NB4 (cell line): ENCODE measurements at regions not wholly inside any gene's neighbourhood (a gene's known extent, or its start where the extent isn't known, plus 50 kb on each side); places are given as distances from the start of the nearest gene placed in this dataset.

Source experiments
- DNase-seq: peaks from one replicate; pipeline ENCODE4 v3.0.0; 2010; ENCODE audit warnings: low read depth
- H3K4me3 ChIP-seq: one replicate; pipeline ENCODE4 v1.5.1; 2011; ENCODE audit warnings: mild to moderate bottlenecking, low read depth, low read length, moderate library complexity
- MAX ChIP-seq: IDR thresholded peaks from 2 replicates; pipeline ENCODE4 v1.6.1; 2011; ENCODE audit warnings: low read depth, low read length
- MYC ChIP-seq: IDR thresholded peaks from 2 replicates; pipeline ENCODE4 v1.6.1; 2011; ENCODE audit warnings: low read depth, low read length
- POLR2A ChIP-seq: IDR thresholded peaks from 2 replicates; pipeline ENCODE4 v1.6.1; 2011; ENCODE audit warnings: mild to moderate bottlenecking; ENCODE audit not compliant: insufficient read length; ENCODE audit errors: extremely low read depth
- TF ChIP-seq, protein P1 (sequence below): IDR thresholded peaks from one replicate; pipeline ENCODE4 v1.5.1; 2012; ENCODE audit warnings: low read depth, low read length

- TF ChIP-seq POLR2A (no peak), MYC (no peak), MAX (no peak)
- TF ChIP-seq, protein P1, sequence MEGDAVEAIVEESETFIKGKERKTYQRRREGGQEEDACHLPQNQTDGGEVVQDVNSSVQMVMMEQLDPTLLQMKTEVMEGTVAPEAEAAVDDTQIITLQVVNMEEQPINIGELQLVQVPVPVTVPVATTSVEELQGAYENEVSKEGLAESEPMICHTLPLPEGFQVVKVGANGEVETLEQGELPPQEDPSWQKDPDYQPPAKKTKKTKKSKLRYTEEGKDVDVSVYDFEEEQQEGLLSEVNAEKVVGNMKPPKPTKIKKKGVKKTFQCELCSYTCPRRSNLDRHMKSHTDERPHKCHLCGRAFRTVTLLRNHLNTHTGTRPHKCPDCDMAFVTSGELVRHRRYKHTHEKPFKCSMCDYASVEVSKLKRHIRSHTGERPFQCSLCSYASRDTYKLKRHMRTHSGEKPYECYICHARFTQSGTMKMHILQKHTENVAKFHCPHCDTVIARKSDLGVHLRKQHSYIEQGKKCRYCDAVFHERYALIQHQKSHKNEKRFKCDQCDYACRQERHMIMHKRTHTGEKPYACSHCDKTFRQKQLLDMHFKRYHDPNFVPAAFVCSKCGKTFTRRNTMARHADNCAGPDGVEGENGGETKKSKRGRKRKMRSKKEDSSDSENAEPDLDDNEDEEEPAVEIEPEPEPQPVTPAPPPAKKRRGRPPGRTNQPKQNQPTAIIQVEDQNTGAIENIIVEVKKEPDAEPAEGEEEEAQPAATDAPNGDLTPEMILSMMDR = no peak
- no peak overlapping the region for H3K4me3 ChIP-seq
- no peak for DNase-seq
These were observed 823.8 kb upstream of the NRXN1 start for GRCh38 chr2:51855683-51856082.

DNA sequence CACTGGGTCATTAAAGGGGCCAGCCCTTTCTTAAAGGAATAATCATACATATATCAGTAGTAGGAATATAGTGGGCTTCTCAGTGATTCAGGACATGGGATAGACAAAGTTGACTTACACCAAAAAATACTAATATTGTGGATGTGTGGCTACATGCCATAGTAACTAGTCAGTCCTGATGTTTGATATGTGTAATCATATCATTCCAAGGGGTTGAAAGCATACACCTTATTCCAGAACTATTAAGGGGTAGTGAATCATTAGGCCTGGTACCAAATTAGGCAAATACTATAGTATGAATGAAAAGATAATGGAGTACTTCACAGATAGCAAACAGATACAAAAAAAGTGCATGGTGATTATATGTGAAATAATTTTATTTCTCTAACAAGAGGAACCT lies 814.9 kb upstream of the NRXN1 start:
- TF ChIP-seq, protein P1 = no peak
- TF ChIP-seq POLR2A (no peak), MYC (no peak), MAX (no peak)

DNA sequence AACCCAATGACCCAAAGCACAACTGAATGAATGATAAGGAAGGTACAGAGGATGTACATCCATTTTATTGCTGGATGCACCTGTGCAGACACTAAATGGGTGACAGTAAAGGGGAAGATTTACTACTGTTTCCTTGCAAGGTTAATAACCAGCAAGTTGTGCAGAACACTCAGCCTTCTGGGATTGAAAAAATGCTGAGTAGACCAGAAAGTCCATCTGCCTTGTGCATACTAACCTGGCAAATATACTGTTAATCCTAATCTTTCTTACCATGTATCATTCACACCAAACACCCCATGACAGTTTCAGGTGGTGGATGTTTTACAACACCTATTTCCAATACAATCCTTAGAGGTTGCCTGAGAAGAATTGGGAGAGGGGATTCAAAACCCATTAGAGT lies 814.1 kb upstream of the NRXN1 start:
- no peak for TF ChIP-seq MAX
- TF ChIP-seq, protein P1 = no peak
- TF ChIP-seq POLR2A = no peak
- no peak for TF ChIP-seq MYC
- no peak overlapping the region for H3K4me3 ChIP-seq
- DNase-seq = no peak

More for the DNA sequence above, 814.9 kb upstream of the NRXN1 start:
- DNase-seq = no peak
- H3K4me3 ChIP-seq = no peak overlapping the region

- no peak overlapping the region for H3K4me3 ChIP-seq
- no peak for DNase-seq
- TF ChIP-seq POLR2A (no peak), MAX (no peak), MYC (no peak)
- TF ChIP-seq, protein P1 = no peak
These were observed 812.7 kb upstream of the NRXN1 start for GRCh38 chr2:51844596-51844995.

GRCh38 chr2:51829477-51829876 lies 797.5 kb upstream of the NRXN1 start:
- no peak overlapping the region for H3K4me3 ChIP-seq
- no peak for DNase-seq
- TF ChIP-seq MAX (no peak), POLR2A (no peak), MYC (no peak)
- TF ChIP-seq, protein P1 = no peak

- TF ChIP-seq MAX = no peak
- TF ChIP-seq, protein P1 = no peak
- no peak for TF ChIP-seq POLR2A
- no peak for TF ChIP-seq MYC
These were observed 793.9 kb upstream of the NRXN1 start for GRCh38 chr2:51825823-51826222.

More at GRCh38 chr2:51825823-51826222, 793.9 kb upstream of the NRXN1 start:
- no peak overlapping the region for H3K4me3 ChIP-seq
- DNase-seq = no peak
